ENCODE measurements at regions not wholly inside any gene's neighbourhood (a gene's known extent, or its start where the extent isn't known, plus 50 kb on each side); places are given as distances from the start of the nearest gene placed in this dataset.

DNA sequence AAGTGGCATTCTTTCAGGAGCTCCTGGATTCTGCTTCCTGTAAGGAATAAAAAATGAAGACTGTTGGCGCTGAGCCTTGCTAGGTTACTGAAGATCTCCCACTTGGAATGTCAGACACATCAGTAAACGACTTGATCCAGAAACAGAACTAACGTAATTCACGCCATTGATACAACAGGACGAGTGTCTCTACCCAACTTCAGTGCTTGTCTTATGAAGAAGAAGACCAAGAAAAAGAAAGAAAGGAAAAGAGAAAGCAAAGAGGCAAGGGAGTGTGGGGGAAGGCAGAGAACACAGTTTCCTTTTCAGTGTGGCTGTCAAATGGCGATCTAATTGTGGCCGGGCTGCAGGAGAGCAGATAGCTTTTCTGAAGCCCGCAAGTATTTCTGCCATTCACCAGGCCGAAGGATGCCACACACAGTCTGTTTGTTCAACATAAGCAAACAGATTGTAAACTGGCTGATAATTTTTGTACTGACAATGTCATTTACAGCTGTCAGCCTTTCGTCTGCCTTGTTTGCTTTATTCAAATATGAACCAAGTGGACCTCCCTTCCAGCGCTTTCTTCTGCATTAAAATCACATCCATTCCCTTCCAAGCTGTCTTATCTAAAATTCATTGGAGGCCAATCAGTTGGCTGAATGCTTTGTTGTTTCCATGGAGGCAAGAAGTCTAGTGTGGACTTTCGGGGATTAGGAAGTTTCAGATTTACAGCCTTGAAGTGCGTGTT lies 180.6 kb downstream of the FOXA2 start:
- no peak for DNase-seq

DNA sequence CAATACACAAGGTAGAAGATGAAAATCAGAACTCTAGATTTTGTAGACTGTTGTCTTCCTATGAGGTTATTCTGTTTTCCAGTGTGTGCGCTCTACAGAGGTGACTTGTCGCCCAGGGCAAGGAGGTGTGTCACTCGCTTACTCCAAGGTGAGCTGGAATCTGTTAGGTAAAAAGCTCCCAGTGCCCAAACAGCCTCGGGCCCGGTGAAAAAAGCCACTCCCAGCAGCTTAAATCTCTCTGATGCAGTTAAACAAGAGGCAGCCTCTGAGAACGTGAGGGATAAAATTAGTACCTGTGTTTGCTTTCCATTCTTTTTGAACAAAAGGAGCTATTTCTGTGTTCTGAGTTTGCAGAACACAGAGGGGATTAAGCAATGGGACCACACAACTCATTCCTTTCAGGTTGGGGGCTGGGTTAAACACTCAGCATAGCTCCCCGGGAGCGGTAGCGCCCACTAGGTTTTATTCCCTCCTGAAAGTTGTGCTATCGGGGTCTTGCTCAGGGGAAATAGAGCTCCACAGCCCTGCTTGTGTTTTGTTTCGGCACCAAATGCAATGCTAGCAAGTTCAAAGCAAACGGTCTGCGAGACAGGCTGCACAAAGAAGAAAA lies 181.2 kb downstream of the FOXA2 start:
- DNase-seq, result no peak

DNA sequence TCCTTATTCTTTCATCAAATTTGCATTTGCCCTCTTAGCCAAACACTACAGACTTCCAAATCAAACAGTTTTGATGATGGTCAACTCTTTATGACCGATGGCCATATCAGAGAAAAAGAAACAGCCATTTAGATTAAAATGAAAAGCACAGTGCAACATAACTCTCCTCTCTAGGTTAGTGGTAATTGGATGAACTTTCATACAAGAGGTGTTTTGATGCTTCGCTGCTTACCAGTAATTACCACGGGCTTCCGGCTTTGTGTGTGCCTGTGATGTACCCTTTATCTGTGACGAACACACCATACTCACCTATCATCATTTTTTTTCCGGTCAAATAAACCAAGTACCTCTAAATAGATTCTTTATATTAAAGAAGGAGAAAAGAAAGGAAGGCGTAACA lies 181.8 kb downstream of the FOXA2 start:
- no peak for DNase-seq

DNA sequence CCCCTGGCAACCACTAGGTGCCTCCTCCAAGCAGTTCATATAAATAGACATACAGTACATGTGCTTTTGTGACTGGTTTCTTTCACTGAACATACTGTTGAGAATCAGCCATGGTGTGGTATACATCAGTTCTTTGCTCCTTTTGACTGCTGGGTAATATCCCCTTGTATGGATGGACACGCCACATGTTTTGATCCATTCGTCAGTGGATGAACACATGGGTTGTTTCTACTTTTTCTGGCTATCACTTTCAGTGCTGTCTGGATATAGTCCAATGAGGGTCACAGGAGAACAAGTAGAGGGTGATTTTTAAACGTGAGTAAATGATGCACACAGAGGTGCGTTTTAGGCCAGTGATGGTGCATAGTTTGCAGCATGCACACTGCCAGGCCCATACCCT lies 183.9 kb downstream of the FOXA2 start:
- no peak for DNase-seq

DNA sequence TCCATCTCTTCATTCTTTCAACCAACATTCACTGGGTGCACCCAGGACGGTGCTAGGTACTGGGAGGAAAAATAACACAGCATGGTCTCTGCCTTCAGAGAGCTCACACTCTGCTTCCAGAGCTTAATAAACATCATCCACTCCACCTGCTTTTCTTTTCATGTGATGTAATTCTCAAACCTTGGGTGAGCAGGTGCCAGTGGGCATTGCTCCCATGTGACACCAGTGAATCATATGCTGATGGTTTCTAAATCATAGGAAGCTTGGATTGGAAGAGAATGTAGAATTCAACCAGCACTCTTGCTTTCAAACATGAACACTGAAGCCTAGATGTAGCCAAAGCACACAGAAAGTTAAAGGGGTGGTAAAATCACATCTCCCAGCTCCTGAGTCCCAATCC lies 189.8 kb downstream of the FOXA2 start:
- no peak for DNase-seq

DNA sequence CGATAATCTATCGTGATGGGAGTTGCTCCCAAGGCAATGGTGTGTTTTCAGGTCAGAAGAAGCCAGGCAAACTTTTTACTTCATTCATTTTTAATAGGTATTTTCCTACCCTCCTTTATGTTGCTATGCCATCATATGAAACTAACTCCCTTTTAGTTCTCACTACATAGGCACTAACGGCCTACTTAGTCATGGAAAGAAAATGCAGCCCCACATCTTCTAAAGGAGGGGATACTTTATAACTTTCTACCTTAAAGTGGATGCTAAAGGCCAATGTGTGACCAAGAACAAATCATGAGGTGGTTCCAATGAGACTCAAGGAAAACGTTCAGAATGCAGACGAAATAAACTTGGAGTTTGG lies 193.8 kb downstream of the FOXA2 start:
- no peak for DNase-seq

DNA sequence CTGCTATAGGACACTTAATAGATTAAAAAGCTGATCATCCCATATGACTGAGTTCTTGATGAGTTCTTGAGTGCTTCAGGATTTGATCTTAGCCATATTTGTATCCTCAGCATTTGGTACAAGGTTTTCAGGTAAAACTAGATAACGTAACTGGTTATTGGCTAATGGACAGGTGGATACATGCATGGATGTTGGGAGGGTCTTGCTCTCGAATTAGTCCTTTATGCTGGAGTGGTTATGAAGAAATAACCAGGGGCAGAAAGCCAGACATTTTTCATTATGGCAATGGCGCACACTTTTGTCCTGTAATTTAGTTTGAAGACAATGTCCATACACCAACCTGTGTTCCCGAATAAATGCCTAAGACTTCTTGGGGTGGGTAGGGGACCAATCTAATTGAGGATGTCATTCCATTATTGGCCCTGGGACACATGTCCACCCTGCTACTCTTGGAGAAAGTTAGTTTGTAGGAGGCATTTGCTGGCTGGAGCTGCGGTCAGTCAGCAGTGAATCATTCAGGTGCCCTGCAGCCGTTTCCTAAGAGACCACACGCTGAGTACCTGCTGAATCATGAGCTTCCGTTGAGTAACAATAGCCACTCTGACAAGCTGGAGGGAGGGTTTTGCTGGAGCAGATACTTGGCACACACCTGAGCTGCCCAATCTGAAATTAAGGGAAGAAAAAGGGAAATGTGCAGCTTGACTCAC lies 194.4 kb downstream of the FOXA2 start:
- no peak for DNase-seq

DNA sequence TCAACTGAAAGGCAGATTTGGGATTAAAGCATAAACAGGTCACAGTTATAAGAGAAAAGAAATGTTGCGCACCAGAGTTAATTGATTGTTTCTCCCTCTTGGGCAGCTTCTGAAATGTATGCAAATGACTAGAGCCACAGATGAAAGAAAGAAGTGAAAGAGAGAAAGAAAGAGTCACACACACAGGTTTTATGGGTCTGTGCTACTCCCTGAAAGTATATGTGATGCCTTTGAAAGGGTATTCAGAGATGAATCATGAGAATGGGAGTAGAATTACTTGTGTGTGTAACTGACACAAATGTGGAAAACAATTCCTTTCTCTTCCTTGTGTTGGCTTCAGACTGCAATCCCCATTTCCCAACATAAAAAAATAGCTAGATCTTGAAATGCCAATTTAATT lies 196.9 kb downstream of the FOXA2 start:
- DNase-seq, result no peak

DNA sequence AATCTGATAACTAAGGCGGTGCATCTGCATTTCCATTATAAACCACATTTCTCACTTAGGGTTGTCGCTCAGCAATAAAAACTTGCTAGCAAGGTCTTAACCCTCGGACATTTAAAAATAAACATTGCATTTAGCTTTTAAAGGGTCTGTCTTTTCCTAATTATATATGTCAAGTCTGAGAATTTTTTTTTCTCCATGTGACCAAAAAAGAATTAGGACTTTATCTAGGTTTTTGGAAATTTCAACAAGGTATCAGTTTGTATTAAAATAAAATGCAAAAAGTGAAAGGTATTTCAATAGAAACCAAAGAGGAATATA lies 198.1 kb downstream of the FOXA2 start:
- DNase-seq, result no peak

DNA sequence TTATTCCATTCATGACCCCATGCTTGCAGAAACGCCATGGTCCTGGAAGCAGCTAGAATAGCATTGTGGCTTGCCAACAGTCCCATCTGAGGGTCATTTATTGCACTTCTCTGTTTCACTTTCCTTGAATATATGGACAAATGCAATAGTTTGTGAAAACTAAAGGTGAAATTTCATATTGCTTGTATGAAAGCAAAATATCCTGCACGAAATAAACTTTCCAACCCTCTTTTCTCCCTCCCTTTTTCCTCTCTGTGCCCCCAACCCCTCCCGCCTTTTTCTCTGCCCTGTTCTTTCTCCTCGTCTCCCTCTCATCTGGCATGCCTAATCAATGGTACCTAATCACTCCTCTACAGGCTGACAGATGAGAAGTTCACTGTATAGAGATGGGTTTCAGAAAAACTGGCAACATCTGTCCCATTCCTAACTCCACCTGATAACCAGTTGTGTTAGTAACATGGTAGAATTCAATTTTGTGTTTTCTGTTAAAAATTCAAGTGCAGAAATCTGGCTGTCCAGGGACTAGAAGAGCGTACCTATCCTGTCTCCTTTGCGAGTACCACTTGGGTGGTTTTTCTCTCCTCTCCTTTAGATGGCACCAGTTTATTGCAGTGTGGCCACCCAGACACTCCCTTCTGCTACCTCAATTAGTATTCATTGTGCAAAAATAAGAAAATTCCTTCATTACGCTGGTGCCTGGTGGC lies 198.6 kb downstream of the FOXA2 start:
- no peak for DNase-seq

DNA sequence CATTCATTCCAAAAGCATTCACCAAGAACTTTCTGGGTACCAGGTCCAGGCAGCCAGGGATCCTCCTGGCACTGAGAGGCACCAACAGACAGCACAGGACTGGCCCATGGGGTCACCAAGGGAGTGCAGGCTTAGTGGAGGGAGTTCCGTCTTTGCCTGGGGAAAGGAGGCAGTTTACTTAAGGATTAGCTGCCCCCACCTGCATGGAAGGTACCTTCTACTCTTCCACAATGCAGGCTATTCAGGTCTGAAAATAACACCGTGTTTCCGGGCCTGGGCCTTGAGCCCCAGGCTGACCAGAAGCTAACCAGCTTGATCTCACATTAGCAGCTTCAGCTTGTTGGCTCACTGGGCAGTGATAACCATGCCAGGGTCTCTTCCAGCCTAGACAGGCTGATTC lies 199.4 kb downstream of the FOXA2 start:
- no peak for DNase-seq

DNA sequence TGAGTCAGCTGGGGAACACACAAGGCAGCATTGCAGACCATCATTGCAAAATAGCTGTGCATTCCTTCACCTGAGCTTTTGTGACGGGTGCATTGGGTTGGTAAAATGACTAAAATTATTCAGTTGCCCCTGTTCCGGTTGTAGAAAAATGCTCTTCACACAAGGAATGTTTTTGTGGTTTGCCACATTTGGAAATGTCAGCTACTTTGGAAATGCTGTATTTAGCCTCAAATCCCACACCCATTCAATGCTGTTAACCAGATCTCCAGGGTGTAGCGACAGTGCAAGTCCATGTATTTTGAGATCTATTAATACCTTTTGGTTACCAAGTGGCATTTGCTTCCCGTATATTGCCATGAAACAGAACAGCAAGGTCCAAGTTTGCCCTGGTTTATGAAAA lies 201.2 kb downstream of the FOXA2 start:
- no peak for DNase-seq

DNA sequence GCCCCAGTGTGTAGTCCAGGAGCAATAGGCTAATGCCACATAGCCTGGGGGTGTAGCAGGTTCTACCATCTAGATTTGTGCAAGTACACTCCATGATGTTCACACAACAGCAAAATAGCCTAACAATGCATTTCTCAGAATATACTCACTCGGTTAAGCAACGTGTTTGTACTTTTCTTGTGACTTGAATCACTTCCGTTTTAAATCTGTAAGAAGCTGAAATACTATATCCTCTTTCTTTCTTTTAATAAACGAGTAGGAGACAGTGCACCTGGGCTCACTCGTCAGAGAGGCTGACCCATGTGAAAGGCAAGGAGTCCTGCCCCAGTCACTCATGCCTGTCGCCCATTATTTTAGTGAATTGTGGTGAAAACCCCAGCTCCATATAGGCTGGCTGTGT lies 201.6 kb downstream of the FOXA2 start:
- DNase-seq, result no peak

DNA sequence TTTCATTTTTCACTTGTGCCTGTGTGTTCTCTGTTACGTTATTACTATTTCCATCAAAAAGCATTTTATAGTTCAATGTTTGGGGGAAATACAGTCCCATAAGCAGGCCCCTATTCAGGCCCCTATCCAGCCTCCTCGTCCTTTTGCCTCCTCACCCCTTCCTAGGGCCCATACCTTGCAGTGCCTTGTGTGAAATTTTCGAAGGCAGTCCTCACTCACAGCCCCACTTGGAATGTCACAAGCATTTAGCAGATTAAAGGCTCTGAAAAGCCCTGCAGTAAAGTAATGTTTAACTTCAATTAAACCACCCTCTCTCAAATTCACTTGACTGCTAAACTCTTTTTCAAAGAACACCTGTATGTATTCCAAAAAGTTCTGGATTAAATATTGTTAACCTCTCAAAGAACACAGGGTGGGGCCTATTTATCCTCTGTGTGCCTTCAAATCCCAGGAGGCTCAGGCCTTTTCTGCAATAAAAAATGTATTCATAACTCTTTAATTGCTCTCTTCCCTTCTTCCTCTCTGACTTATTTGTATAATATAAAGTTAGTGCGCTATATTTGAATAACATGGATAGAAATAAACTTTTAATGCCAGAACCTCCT lies 202.5 kb downstream of the FOXA2 start:
- DNase-seq, result no peak

DNA sequence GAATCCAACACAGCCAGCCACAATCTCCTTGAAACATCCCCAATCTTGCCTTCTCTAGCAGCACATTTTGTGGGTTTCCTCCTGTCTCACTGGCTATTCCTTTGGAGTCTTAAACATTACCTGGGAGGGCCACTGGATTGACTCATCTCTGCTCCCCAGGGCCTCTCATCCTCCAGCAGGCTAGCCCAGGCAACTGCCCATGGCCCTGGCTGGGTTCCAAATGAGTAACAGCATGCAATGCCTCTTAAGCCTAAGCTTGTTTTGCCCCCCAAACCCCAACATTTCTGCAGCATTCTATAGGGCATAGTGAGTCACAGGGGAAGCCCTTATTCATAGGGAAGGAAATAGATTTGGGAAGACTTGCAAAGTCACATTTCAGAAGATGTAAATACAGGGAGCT lies 204.9 kb downstream of the FOXA2 start:
- DNase-seq, result no peak

DNA sequence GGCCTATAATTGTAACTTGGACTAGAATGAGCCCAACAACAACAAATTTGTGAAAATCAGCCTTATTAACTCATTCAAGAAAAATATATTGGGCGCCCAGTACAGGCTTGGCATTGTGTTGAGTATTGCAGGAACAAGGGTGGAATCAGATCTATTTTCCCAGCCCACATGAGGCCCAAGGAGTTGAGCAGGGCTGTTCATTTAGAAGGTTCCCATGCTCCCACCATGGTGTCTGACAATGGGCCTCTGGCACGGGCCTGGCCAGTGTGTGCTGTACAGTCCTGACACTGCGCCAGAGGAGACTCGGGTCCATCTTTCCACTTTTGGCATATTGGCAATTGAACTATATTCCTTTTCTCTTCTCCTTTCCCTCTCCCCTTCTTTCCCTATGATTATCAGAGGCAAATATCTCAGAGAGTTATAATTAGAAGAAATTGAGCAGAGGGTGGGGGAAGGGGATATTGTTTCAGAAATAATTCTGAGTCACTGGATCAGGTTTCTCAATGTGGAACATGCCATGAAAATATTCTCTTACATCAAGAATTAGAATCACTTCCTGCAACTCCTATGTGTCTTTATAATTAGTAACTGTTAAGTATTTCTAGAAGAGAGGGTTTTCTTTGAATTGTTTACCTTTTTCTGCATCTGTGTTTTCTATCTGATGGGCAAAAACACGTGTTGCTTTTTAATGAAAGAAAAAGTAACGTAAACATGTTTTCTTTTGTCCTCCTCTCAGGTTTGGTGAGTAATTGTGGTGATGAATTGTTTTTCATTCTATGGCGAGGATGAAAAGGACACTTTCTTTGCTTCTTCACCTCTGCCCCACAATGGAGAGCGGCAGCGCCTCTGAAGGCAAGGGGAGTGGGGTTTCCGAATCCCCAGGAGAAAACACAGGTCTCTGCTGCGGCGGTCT lies 209.4 kb downstream of the FOXA2 start:
- no peak for DNase-seq

DNA sequence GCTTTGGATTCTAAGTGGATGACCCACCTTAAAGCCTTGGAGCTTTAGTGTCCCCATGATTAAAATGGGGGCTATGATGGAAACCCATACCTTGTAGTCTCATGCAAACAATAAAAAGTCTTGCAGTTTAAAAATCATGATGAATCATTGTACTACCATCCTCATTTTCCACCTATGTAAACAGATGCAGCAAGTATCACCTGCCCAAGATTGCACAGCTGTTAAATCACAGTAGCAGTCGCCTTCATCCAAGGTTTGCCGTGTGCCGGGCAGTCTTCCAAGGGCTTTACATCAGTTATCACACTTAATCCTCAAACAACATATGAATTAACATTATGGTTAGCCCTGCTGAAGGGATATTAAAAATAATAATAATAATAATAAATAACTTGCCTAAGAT lies 210.3 kb downstream of the FOXA2 start:
- no peak for DNase-seq

DNA sequence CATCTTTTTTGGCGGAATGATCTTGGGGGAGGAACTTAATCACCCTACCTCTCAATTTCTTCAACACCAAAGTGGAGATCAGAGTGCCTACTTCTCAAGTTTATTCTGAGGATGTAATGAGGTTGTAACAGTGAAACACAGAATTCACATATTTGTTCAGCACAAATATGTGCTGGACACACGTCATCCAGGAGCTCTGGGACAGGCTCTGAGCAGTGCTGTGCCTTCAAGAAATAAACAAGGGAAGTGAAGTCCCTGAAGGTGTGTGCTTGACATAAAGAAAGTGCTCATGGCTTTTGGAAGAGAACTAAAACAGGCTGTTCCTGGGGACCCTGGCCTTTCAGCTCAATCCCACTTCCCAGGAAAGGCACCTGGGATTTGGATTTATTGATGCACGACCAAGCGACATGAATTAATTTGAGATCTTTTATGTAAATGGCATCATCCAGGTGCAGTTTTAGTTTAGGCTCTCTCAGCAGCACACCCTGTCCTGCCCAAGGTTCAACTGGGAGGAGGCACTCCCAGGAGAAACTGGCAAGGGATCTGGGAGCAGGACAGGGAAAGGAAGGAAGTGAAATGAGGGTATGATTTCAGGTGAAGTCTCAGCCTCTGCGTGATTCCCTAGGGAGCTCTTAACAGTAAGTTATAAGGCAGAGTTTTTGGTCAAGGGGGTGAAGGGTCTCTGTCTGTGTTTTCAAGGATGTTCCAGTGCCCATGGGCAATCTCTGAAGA lies 211.0 kb downstream of the FOXA2 start:
- no peak for DNase-seq

DNA sequence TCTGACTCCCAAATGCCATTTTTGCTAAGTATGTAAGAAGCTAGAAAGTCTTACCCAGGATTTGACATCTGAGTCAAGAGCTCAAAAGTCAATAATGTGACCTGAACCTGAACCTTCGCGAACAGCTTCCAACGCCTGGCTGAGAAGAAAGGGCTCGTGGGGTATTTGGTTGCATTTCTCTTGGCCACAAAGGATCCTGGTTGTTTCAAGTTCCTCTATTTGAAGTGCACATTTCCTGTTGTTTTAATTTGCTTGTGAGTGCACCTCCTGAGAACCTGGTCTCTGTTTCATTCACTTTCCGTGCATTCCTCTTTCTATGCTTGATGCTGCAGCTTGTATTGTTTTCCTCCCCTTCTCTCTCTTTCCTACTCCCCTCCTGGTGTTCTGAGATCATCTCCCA lies 212.5 kb downstream of the FOXA2 start:
- no peak for DNase-seq

DNA sequence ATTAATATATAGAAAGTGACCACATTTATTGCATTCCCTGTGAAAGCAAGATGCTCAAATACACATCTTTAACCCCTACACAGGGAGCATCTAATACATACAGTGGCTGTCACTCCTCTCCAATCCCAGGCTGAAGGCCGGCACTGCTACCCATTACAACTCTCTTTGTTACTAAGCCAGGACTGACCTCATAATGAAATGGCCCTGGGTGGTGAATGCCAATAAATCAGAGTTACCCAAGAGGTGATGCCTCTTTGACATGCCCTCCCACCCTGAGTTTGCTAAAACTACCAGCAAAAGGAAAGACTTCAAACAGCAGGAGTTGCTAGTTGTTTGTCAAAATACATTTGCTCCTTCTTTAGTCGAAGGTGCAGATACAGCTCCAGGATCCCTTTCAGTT lies 214.2 kb downstream of the FOXA2 start:
- DNase-seq, result no peak

DNA sequence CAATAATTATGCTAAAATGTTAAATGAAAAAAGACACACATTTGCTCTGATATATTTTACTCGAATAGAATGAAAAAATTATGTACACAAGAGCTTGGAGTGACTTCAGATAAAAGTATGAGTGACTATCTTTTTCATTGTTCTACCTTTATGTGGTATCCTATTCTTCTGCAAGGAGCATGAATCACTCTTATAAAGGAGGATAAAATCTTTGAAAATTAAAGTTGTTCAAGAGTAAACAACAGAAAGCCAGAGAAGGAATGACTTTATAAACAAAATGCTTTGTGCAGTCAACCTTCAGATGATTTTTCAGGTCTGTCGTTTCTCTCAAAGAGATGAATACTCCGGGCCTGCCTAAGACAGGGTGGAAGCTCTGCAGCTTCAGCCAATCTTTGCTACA lies 215.3 kb downstream of the FOXA2 start:
- DNase-seq, result no peak

DNA sequence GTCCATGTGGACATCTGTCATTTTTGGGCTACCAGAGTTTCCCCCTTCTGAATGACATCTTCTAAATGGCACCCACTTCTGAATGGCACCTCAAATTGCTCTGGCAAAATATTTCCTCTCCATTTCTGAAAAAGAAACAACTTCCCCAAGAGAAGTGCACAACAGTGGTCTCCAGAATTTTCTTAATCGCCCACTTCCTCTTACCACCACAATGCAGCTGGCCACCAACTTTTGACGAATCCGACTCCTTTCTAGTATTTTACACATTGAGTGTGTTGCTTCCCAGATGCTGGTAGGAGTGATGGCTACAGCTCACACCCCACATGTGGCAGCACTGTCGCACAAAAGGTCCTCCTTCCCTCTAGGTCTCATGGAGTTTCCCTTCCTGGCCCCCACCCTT lies 216.1 kb downstream of the FOXA2 start:
- no peak for DNase-seq
